Activated naive CD8-positive, alpha-beta T cell treated with anti-CD3 and anti-CD28 coated beads for 36 hours (primary cell): ENCODE measurements at regions not wholly inside any gene's neighbourhood (a gene's known extent, or its start where the extent isn't known, plus 50 kb on each side); places are given as distances from the start of the nearest gene placed in this dataset.
A peak's percentile ranks its signal among the peaks of the same experiment; 100 is the strongest.
"Not testable (repeated sequence)": the region's sequence is repeated elsewhere in the genome, so short reads cannot be mapped to it uniquely, and the experiment has no call there.

ENCODE experiments used
- DNase-seq: peaks from one replicate; pipeline ENCODE4 v3.0.0; 2021
- H3K27ac Mint-ChIP-seq: one replicate; pipeline ENCODE4 v1.8.0; 2022; ENCODE audit warnings: mild to moderate bottlenecking, moderate library complexity, mixed read lengths
- H3K27me3 Mint-ChIP-seq: one replicate; pipeline ENCODE4 v1.8.0; 2022; ENCODE audit warnings: mild to moderate bottlenecking, mixed read lengths
- H3K36me3 Mint-ChIP-seq: one replicate; pipeline ENCODE4 v1.8.0; 2021; ENCODE audit warnings: mild to moderate bottlenecking, mixed read lengths
- H3K4me1 Mint-ChIP-seq: one replicate; pipeline ENCODE4 v1.8.0; 2021; ENCODE audit warnings: mixed read lengths
- H3K4me3 Mint-ChIP-seq: one replicate; pipeline ENCODE4 v1.8.0; 2022; ENCODE audit warnings: mild to moderate bottlenecking, moderate library complexity, mixed read lengths
- H3K9me3 Mint-ChIP-seq: one replicate; pipeline ENCODE4 v1.8.0; 2022; ENCODE audit warnings: mixed read lengths

- no peak for DNase-seq
- Mint-ChIP-seq H3K4me3 (no peak overlapping the region), H3K36me3 (no peaks in the 10 kb centered on the region), H3K27me3 (peaks cover 10% of the 10 kb centered on the region), H3K4me1 (no peaks in the 10 kb centered on the region), H3K27ac (no peak overlapping the region), H3K9me3 (peaks cover 2% of the 10 kb centered on the region)
Measured at GRCh38 chr2:2912731-2913130, 464.9 kb downstream of the EIPR1 start.

- Mint-ChIP-seq H3K36me3 (no peaks in the 10 kb centered on the region), H3K9me3 (peaks cover 2% of the 10 kb centered on the region), H3K27ac (no peak overlapping the region), H3K4me1 (no peaks in the 10 kb centered on the region), H3K4me3 (no peak overlapping the region), H3K27me3 (peaks cover 10% of the 10 kb centered on the region)
- no peak for DNase-seq
Measured at GRCh38 chr2:2912293-2912692, 465.3 kb downstream of the EIPR1 start.

GRCh38 chr2:2910259-2910658 is 467.4 kb downstream of the EIPR1 start:
- Mint-ChIP-seq H3K4me1 (no peaks in the 10 kb centered on the region), H3K4me3 (no peak overlapping the region), H3K36me3 (no peaks in the 10 kb centered on the region), H3K27ac (no peak overlapping the region), H3K9me3 (no peaks in the 10 kb centered on the region), H3K27me3 (no peaks in the 10 kb centered on the region)
- DNase-seq: no peak

- no peak overlapping the region for H3K4me3 Mint-ChIP-seq
- H3K9me3 Mint-ChIP-seq: no peaks in the 10 kb centered on the region
- H3K36me3 Mint-ChIP-seq: no peaks in the 10 kb centered on the region
- H3K27me3 Mint-ChIP-seq: no peaks in the 10 kb centered on the region
- no peak overlapping the region for H3K27ac Mint-ChIP-seq
- no peaks in the 10 kb centered on the region for H3K4me1 Mint-ChIP-seq
- DNase-seq: no peak
Measured at GRCh38 chr2:2909086-2910035, 468.3 kb downstream of the EIPR1 start.

- DNase-seq: no peak
- peaks cover 9% of the 10 kb centered on the region for H3K4me1 Mint-ChIP-seq
- no peaks in the 10 kb centered on the region for H3K36me3 Mint-ChIP-seq
- no peaks in the 10 kb centered on the region for H3K9me3 Mint-ChIP-seq
- H3K4me3 Mint-ChIP-seq: no peak overlapping the region
- no peaks in the 10 kb centered on the region for H3K27me3 Mint-ChIP-seq
- H3K27ac Mint-ChIP-seq: no peak overlapping the region
Measured at GRCh38 chr2:2906091-2906490, 471.5 kb downstream of the EIPR1 start.

GRCh38 chr2:2904721-2905350 is 472.8 kb downstream of the EIPR1 start:
- H3K36me3 Mint-ChIP-seq: no peaks in the 10 kb centered on the region
- H3K4me3 Mint-ChIP-seq: no peak overlapping the region
- H3K9me3 Mint-ChIP-seq: no peaks in the 10 kb centered on the region
- no peak overlapping the region for H3K27ac Mint-ChIP-seq
- peaks cover 11% of the 10 kb centered on the region for H3K4me1 Mint-ChIP-seq
- no peaks in the 10 kb centered on the region for H3K27me3 Mint-ChIP-seq
- no peak for DNase-seq

- Mint-ChIP-seq H3K36me3 (no peaks in the 10 kb centered on the region), H3K27me3 (no peaks in the 10 kb centered on the region), H3K4me1 (peaks cover 11% of the 10 kb centered on the region), H3K27ac (no peak overlapping the region), H3K9me3 (no peaks in the 10 kb centered on the region), H3K4me3 (no peak overlapping the region)
- no peak for DNase-seq
Measured at GRCh38 chr2:2902547-2903281, 474.9 kb downstream of the EIPR1 start.

- no peaks in the 10 kb centered on the region for H3K27me3 Mint-ChIP-seq
- no peaks in the 10 kb centered on the region for H3K36me3 Mint-ChIP-seq
- peak overlapping the region; percentile 0 for H3K4me3 Mint-ChIP-seq
- H3K4me1 Mint-ChIP-seq: peaks cover 11% of the 10 kb centered on the region
- no peak for DNase-seq
- no peaks in the 10 kb centered on the region for H3K9me3 Mint-ChIP-seq
- H3K27ac Mint-ChIP-seq: no peak overlapping the region
Measured at GRCh38 chr2:2901384-2902345, 476.0 kb downstream of the EIPR1 start.

- H3K4me1 Mint-ChIP-seq: peaks cover 11% of the 10 kb centered on the region
- no peak overlapping the region for H3K4me3 Mint-ChIP-seq
- no peaks in the 10 kb centered on the region for H3K27me3 Mint-ChIP-seq
- no peaks in the 10 kb centered on the region for H3K9me3 Mint-ChIP-seq
- no peak overlapping the region for H3K27ac Mint-ChIP-seq
- H3K36me3 Mint-ChIP-seq: no peaks in the 10 kb centered on the region
- DNase-seq: no peak
Measured at GRCh38 chr2:2899826-2900225, 477.8 kb downstream of the EIPR1 start.

- Mint-ChIP-seq H3K4me1 (peaks cover 11% of the 10 kb centered on the region), H3K4me3 (no peak overlapping the region), H3K9me3 (no peaks in the 10 kb centered on the region), H3K36me3 (no peaks in the 10 kb centered on the region), H3K27ac (no peak overlapping the region), H3K27me3 (no peaks in the 10 kb centered on the region)
- DNase-seq: no peak
Measured at GRCh38 chr2:2898744-2899143, 478.9 kb downstream of the EIPR1 start.

GRCh38 chr2:2896643-2897042 is 481.0 kb downstream of the EIPR1 start:
- H3K4me1 Mint-ChIP-seq: peaks cover 8% of the 10 kb centered on the region
- no peak overlapping the region for H3K4me3 Mint-ChIP-seq
- DNase-seq: no peak
- no peak overlapping the region for H3K27ac Mint-ChIP-seq
- H3K27me3 Mint-ChIP-seq: no peaks in the 10 kb centered on the region
- no peaks in the 10 kb centered on the region for H3K36me3 Mint-ChIP-seq
- H3K9me3 Mint-ChIP-seq: no peaks in the 10 kb centered on the region

GRCh38 chr2:2896011-2896410 is 481.6 kb downstream of the EIPR1 start:
- Mint-ChIP-seq H3K4me3 (no peak overlapping the region), H3K4me1 (peaks cover 1% of the 10 kb centered on the region), H3K27me3 (no peaks in the 10 kb centered on the region), H3K36me3 (no peaks in the 10 kb centered on the region), H3K9me3 (no peaks in the 10 kb centered on the region), H3K27ac (no peak overlapping the region)
- DNase-seq: no peak

GRCh38 chr2:2894011-2894410 is 483.6 kb downstream of the EIPR1 start:
- H3K4me3 Mint-ChIP-seq, H3K9me3 Mint-ChIP-seq, H3K36me3 Mint-ChIP-seq, DNase-seq, H3K27ac Mint-ChIP-seq, H3K27me3 Mint-ChIP-seq, H3K4me1 Mint-ChIP-seq: not testable (repeated sequence)

GRCh38 chr2:2892892-2893291 is 484.7 kb downstream of the EIPR1 start:
- Mint-ChIP-seq H3K27me3 (no peaks in the 10 kb centered on the region), H3K4me1 (no peaks in the 10 kb centered on the region), H3K9me3 (no peaks in the 10 kb centered on the region), H3K36me3 (no peaks in the 10 kb centered on the region), H3K27ac (no peak overlapping the region), H3K4me3 (no peak overlapping the region)
- DNase-seq: no peak
